GM18499 (cell line): ENCODE measurements at regions not wholly inside any gene's neighbourhood (a gene's known extent, or its start where the extent isn't known, plus 50 kb on each side); places are given as distances from the start of the nearest gene placed in this dataset.

Source experiments
- ATAC-seq: cut with Tn5 transposase; IDR thresholded peaks from one replicate; pipeline ENCODE4 v1.9.1; 2021; ENCODE audit warnings: moderate number of reproducible peaks; ENCODE audit not compliant: insufficient read depth, unreplicated experiment

DNA sequence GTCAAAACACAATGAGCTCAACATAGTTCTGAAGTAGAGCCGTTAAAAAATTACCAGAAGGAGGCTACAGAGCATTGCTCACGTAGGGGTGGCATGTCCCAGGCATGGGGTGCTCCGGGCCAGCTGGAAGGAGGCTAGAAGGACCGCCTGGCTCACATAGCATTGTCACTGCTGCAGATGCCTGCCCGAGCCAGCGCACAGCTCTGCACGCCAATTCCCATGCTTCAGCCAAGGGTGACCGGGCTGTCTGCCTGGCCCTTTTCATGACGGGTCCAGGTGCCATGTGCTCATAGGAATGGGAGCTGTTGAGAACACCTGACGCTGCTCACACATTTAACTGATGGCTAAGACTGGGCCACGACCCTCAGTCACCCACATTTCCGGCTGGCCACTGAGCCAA, 228.9 kb upstream of the FOXF1 start:
- ATAC-seq = no peak

DNA sequence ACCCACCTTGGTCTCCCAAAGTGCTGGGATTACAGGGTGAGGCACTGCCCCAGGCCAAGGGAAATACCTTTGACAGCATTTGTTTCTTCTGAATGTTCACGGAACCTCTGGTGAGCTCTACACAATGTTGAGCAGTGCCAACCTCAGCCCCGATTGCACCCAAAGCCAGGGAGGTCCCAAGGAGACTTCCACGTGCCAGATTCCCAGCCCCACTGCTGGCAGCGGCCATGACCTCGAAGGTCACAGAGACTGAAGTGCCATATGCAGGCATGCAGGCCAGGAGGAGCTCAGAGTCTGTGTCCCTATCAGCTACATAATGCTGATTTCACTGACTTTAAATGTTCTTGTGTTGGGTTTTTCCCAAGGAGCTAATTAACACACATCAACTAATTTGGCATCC, 226.4 kb upstream of the FOXF1 start:
- ATAC-seq = no peak

DNA sequence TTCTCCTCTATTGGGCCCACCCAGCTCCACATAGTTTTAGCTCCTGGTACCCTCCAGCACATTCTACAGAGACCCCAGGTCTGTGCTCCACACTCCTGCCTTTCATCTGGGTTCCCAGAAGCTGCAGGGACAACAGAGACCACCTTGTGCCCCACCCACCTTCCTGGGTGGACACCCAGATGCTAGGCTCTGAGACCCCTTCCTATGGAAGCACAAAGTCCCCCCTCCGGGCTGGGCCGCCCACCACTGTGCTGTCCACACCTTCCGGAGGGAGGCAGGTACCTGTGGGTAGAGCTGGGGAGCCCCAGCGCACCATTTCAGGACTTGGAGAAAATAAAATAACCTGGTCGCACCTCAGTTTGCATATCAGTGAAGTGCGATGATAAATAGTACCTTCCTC, 224.9 kb upstream of the FOXF1 start:
- no peak for ATAC-seq

DNA sequence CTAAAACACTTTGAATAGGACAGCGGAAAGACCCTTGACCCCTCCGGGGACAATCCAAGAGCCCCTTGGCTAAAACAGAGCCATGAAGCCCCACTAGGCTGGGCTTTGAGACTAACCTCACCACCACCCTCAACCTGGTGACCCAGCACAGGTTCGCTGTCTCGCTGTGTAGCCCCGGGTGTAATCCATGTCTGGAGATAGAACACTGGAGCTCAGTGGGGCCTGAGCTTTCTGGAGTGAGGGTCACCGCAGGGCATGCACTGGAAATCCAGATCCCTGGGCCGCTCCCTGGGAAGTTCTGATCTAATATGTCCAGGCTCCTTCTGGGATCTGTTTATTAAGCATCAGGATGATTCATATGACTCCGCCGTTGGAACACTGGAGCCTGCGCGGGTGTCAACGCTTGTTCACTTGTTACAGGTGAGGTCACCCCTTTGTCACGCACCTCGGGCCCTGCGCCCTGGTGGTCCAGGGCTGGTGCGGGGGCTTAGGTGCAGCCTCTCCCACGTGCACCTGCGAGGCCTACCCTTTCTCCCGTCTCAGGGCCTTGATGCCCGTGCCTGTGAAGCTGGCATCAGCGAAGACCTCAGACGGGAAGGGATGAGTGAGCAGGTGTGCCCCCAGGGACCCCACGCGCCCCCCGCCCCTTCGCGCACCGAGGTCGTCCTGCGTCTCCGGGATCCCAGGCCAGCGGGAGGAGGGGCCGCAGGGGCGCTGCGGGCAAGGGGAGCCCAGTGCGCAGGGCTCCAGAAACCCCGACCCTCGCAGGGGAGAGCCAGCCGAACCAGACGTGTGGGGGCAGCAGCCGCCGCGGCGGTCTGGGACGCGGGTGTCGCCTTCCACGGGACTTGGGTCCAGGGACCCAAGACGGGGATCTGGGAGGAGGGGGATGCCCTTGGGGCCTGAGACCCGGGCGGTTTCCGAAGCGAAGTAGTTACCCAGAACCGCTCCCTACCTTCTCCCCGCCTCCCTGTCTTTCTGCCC, 224.1 kb upstream of the FOXF1 start:
- no peak for ATAC-seq

- no peak for ATAC-seq
Measured at GRCh38 chr16:86286991-86287663, 223.2 kb upstream of the FOXF1 start.

GRCh38 chr16:86287664-86288201, 222.6 kb upstream of the FOXF1 start:
- ATAC-seq = no peak

GRCh38 chr16:86288716-86289294, 221.5 kb upstream of the FOXF1 start:
- no peak for ATAC-seq

- ATAC-seq = no peak
Measured at GRCh38 chr16:86289304-86289703, 221.0 kb upstream of the FOXF1 start.

DNA sequence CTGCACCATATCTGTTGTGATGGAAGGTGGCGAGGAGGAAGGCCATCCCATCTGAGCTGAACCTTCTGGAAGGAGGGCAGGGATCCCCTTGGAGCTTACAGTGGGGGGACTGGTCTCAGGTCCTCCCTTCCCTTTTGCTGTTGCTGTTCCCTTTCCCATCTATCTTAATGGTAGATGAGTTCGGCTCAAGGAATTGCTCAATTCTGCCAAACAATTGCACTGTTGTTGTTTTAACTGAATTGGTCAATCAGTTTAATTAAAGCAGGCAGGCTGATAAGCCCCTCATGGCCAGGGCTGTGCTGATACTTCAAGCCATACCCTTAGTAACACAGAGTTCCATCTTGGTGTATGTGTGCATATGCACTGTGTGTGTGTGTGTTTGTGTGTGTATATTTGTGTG, 220.4 kb upstream of the FOXF1 start:
- ATAC-seq = no peak

DNA sequence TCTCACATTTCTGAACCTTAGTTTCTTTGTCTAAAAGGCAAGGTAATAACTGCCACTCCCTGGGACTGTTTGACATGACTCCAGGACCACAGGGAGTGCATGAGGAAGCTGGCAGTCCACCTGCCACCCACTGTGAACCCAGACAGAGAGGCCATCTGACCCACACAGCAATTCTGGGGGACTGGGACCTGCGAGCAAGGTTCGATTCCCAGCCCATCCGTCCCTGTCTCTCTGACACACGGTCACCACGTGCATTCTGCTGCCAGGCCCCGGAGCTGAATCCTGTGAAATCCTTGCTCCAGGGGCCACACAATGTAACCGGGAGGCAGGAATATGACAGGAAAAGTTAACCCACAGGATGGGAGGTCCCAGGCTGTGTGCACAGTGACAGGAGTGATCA, 218.8 kb upstream of the FOXF1 start:
- no peak for ATAC-seq

GRCh38 chr16:86292171-86292775, 218.1 kb upstream of the FOXF1 start:
- ATAC-seq = no peak

- ATAC-seq = no peak
Measured at GRCh38 chr16:86292942-86293341, 217.4 kb upstream of the FOXF1 start.

DNA sequence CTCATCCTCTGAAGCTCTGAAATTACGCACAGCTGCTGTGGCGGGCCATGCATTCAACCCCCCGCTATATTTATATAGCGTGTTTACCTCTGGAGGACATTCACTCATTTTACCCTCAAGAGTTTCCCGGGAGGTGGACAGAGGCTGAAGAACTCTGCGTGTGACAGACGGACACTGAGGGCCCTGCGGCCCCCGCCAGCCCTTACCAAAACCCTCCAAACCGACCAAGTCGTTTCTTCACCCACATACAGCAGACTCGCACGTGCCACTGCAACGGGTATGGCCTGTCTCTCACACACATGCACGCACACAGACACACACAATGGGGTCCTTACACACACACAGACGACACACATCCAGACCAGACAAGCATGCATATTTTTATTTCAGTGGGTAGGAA, 216.4 kb upstream of the FOXF1 start:
- no peak for ATAC-seq

GRCh38 chr16:86294535-86295196, 215.7 kb upstream of the FOXF1 start:
- no peak for ATAC-seq

- ATAC-seq = no peak
Measured at GRCh38 chr16:86296256-86296655, 214.1 kb upstream of the FOXF1 start.

DNA sequence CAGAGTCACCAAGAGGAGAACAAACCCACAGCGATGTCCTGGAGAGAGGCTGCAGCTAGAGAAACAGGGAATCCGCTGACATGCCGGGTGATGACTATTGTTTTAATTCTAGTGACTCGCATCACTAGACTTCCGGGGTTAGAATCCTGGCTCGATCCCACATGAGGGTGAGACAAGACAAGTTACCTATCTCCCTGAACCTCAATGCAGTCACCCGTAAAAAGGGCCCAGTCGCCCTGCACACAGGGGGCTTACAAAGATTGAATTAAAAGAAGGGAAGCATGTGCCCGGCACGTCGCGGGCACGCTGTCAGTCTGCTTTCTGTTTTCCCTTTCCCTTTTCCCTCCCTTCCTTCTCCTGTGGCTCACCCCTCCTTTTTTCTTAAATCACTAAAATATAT, 212.9 kb upstream of the FOXF1 start:
- no peak for ATAC-seq

DNA sequence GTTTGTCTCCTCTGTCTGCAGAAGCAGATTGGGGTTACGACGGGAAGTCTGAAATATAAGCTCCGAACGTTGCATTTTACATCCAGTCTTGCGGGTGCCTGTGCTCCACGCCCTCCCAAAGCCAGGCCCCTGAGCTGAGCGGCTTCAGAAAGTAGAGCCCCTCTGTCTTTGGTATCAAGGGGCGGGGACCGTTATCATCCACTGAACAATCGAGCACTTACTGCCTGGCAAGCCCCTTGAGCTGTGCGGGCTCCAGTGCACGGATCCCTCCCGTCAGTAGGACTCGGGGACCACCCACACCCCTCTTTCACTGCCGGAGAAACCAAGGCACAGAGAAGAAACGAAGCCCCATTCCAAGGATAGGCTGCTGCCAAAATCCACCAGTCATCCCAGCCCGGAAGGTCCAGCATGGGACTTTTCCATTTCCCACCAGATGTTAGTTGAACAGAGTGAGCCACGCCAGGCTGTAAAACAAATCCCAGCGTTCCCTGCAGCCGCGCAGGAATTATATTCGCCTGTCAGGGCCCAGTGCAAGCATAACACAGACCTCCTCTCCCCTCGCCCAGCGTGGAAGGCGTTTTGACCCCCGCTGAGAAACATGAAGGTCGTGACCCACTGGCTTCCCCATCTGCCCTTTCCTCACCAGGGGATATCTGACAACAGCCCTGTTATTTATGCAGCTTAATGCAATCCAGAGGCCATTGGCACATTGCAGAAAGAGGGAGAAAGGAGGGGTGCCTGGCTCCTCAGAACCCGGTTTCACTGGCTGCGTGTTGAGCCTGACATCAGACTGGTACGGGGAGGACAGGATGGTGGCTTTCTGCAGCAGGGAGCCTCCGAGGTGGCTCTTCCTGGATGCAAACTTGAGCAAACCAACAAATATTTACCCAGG, 212.2 kb upstream of the FOXF1 start:
- ATAC-seq = no peak

GRCh38 chr16:86298758-86299134, 211.6 kb upstream of the FOXF1 start:
- no peak for ATAC-seq
